ENCODE measurements at regions not wholly inside any gene's neighbourhood (a gene's known extent, or its start where the extent isn't known, plus 50 kb on each side); places are given as distances from the start of the nearest gene placed in this dataset.
"Not testable (repeated sequence)": the region's sequence is repeated elsewhere in the genome, so short reads cannot be mapped to it uniquely, and the experiment has no call there.

DNA sequence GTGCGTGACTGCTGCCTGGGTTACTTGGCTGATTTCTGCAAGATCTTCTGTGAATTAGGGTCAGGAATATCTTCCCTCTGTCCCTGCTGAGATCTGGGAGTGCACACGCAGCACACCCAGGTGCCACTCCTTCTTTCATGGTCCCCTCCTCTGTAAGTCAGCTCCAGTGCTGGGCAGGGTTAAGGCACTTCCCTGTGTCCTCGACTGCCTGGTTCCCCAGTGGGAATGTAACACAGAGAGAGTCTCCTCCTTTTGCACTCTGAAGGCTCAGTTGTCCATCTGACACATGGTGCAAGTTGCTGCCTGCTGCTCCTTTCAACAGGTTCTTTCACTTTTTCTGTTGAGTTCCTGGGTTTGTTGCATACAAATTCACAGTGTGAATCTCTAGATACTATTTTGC, 421.2 kb upstream of the NDN start:
- not testable (repeated sequence) for H3K36me3 Mint-ChIP-seq (ENCODE audit: insufficient read depth, unreplicated experiment); H3K9me3 Mint-ChIP-seq (ENCODE audit: low read depth, unreplicated experiment)

DNA sequence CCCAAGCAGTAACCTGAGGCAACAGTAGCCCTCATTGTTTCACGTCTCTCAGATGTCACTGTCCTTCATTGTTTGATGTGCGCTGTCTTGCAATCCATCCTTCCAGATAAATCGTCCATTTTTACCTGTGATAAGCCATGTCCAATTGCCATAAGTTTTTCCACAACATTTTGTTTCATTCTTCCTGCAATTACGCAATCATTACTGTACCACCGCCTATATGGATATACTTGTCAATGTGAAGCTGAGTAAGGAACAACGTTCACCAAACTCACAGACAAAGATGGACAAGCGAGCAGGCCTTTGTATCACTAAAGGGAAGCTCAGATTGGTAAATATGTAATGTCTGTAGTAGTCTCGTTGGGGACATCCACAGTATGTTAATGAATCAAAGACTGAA, 452.5 kb upstream of the NDN start:
- BruUV-seq (replicated peaks); intact Hi-C loops (cut with micrococcal nuclease; ENCODE audit: unreplicated experiment); H3K9me3 Mint-ChIP-seq (ENCODE audit: low read depth, unreplicated experiment); H3K4me1 Mint-ChIP-seq (ENCODE audit: low read depth, unreplicated experiment); H3K27me3 Mint-ChIP-seq (ENCODE audit: unreplicated experiment); H3K36me3 Mint-ChIP-seq (ENCODE audit: insufficient read depth, unreplicated experiment); H3K27ac Mint-ChIP-seq (ENCODE audit: unreplicated experiment); CTCF ChIA-PET; H3K4me3 Mint-ChIP-seq (ENCODE audit: low read depth, unreplicated experiment); DNase-seq: not testable (repeated sequence)

More for the DNA sequence above, 421.2 kb upstream of the NDN start:
- BruUV-seq (replicated peaks); H3K27ac Mint-ChIP-seq (ENCODE audit: unreplicated experiment); DNase-seq; H3K4me1 Mint-ChIP-seq (ENCODE audit: low read depth, unreplicated experiment); intact Hi-C loops (cut with micrococcal nuclease; ENCODE audit: unreplicated experiment); H3K4me3 Mint-ChIP-seq (ENCODE audit: low read depth, unreplicated experiment); H3K27me3 Mint-ChIP-seq (ENCODE audit: unreplicated experiment); CTCF ChIA-PET: not testable (repeated sequence)

DNA sequence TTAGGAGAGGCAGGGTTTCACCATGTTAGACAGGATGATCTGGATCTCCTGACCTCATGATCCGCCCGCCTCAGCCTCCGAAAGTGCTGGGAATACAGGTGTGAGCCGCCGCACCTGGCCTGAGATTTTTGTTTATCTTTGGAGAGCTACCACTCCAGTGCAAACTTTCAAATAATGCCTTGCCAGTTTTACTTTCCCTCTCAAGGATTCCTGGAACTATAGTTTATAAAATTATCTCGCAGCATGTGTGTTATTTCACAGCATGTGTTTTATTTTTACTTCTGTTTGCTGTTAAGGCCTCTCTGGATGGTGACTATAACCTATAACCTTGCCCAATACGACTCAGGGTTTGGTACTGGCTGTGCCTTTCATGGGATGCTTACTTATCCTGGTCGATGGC, 458.0 kb upstream of the NDN start:
- H3K27me3 Mint-ChIP-seq (ENCODE audit: unreplicated experiment); H3K9me3 Mint-ChIP-seq (ENCODE audit: low read depth, unreplicated experiment); H3K4me1 Mint-ChIP-seq (ENCODE audit: low read depth, unreplicated experiment); H3K36me3 Mint-ChIP-seq (ENCODE audit: insufficient read depth, unreplicated experiment); DNase-seq; H3K4me3 Mint-ChIP-seq (ENCODE audit: low read depth, unreplicated experiment); CTCF ChIA-PET; intact Hi-C loops (cut with micrococcal nuclease; ENCODE audit: unreplicated experiment); H3K27ac Mint-ChIP-seq (ENCODE audit: unreplicated experiment); BruUV-seq (replicated peaks): not testable (repeated sequence)

DNA sequence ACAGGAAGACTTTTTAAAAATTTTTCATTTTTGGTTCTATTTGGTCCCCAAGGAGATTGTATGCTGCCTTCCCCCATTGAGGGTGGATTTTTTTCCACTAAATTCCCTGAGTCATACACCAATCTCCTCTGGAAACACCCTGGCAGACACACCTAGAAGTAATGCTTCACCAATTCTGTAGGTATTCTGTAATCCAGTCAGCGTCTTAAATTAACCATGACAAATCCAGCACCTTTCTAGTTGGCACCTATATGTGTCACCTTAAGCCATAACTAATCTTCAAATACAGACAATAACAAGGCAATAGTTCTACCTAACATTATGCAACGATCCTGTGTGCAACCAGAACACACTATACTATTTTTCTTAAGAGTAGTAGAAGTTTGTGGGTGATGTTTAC, 459.1 kb upstream of the NDN start:
- H3K27ac Mint-ChIP-seq (ENCODE audit: unreplicated experiment), result no peak overlapping the region
- no peak overlapping the region for H3K4me3 Mint-ChIP-seq (ENCODE audit: low read depth, unreplicated experiment)
- intact Hi-C loops (cut with micrococcal nuclease; ENCODE audit: unreplicated experiment), result no loop called here
- H3K4me1 Mint-ChIP-seq (ENCODE audit: low read depth, unreplicated experiment), result no peaks in the 10 kb centered on the region
- peaks cover 4% of the 10 kb centered on the region for H3K9me3 Mint-ChIP-seq (ENCODE audit: low read depth, unreplicated experiment)
- TF ChIP-seq, protein P1, sequence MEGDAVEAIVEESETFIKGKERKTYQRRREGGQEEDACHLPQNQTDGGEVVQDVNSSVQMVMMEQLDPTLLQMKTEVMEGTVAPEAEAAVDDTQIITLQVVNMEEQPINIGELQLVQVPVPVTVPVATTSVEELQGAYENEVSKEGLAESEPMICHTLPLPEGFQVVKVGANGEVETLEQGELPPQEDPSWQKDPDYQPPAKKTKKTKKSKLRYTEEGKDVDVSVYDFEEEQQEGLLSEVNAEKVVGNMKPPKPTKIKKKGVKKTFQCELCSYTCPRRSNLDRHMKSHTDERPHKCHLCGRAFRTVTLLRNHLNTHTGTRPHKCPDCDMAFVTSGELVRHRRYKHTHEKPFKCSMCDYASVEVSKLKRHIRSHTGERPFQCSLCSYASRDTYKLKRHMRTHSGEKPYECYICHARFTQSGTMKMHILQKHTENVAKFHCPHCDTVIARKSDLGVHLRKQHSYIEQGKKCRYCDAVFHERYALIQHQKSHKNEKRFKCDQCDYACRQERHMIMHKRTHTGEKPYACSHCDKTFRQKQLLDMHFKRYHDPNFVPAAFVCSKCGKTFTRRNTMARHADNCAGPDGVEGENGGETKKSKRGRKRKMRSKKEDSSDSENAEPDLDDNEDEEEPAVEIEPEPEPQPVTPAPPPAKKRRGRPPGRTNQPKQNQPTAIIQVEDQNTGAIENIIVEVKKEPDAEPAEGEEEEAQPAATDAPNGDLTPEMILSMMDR (IDR thresholded peaks at IDR 0.05; ENCODE audit: unreplicated experiment), result no peak
- CTCF ChIA-PET, result no interaction called here
- no peaks in the 10 kb centered on the region for H3K27me3 Mint-ChIP-seq (ENCODE audit: unreplicated experiment)
- DNase-seq, result no peak
- H3K36me3 Mint-ChIP-seq (ENCODE audit: insufficient read depth, unreplicated experiment), result no peaks in the 10 kb centered on the region
- no TSS peak for BruUV-seq (replicated peaks)

DNA sequence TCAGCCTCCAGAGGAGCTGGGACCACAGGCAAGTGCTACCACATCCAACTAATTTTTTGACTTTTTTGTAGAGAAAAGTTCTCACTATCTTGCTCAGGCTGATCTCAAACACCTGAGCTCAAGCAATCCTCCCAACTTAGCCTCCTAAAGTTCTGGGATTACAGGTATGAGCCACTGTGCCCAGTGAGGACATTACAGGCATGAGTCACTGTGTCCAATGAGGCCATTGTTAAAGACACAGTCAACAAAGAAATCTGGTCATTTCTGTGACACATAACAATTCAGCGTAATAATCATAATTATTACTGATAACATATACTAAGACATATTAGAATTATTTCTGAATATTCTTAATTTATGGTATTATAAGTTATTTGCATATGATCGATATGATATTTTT, 463.4 kb upstream of the NDN start:
- no TSS peak for BruUV-seq (replicated peaks)
- H3K4me3 Mint-ChIP-seq (ENCODE audit: low read depth, unreplicated experiment), result no peak overlapping the region
- intact Hi-C loops (cut with micrococcal nuclease; ENCODE audit: unreplicated experiment), result no loop called here
- no peaks in the 10 kb centered on the region for H3K36me3 Mint-ChIP-seq (ENCODE audit: insufficient read depth, unreplicated experiment)
- H3K27me3 Mint-ChIP-seq (ENCODE audit: unreplicated experiment), result no peaks in the 10 kb centered on the region
- TF ChIP-seq, protein P1 (IDR thresholded peaks at IDR 0.05; ENCODE audit: unreplicated experiment), result no peak
- no peak overlapping the region for H3K27ac Mint-ChIP-seq (ENCODE audit: unreplicated experiment)
- CTCF ChIA-PET, result no interaction called here
- DNase-seq, result no peak
- no peaks in the 10 kb centered on the region for H3K4me1 Mint-ChIP-seq (ENCODE audit: low read depth, unreplicated experiment)
- H3K9me3 Mint-ChIP-seq (ENCODE audit: low read depth, unreplicated experiment), result peaks cover 2% of the 10 kb centered on the region

DNA sequence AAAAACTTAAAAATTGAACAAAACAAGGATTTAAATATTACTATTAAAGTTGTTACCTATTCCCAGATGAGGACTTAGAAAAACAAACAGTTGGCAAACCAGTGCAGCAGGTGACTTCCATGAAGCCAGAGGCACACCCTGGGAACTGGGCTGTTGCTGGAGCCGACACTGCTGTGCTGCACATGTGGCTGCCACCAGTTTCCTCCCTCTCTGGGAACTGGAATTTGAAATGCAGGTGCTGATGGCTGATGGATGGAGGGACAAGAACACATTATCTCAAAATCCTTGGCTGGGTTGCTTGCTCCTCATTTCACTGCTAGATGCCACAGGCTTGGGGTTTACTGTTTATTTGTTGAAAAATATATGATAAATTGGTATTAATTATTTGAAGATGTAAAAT, 471.2 kb upstream of the NDN start:
- H3K9me3 Mint-ChIP-seq (ENCODE audit: low read depth, unreplicated experiment); H3K27ac Mint-ChIP-seq (ENCODE audit: unreplicated experiment); H3K4me1 Mint-ChIP-seq (ENCODE audit: low read depth, unreplicated experiment); H3K4me3 Mint-ChIP-seq (ENCODE audit: low read depth, unreplicated experiment); BruUV-seq (replicated peaks); intact Hi-C loops (cut with micrococcal nuclease; ENCODE audit: unreplicated experiment); CTCF ChIA-PET; DNase-seq; H3K36me3 Mint-ChIP-seq (ENCODE audit: insufficient read depth, unreplicated experiment); H3K27me3 Mint-ChIP-seq (ENCODE audit: unreplicated experiment): not testable (repeated sequence)

DNA sequence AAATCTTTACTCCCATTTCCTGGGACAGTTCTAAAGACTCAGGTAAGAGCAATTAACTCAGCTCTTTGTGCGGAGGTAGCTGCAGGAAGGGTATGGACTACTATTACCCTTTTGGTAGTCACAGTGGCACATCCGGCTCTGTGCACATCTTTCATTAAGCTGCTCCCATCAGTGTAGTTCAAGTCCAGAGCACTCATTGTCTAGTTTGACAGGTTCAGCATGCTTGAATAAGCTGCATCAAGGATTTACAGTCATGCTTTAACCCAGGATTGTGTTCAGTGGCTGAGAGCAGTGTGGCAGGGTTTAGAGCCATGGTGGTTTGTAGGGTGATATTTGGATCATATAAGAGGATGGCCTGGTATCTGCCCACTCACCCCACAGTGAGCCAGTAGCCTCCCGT, 478.4 kb upstream of the NDN start:
- H3K9me3 Mint-ChIP-seq (ENCODE audit: low read depth, unreplicated experiment); H3K4me3 Mint-ChIP-seq (ENCODE audit: low read depth, unreplicated experiment); H3K36me3 Mint-ChIP-seq (ENCODE audit: insufficient read depth, unreplicated experiment); H3K4me1 Mint-ChIP-seq (ENCODE audit: low read depth, unreplicated experiment); CTCF ChIA-PET; H3K27ac Mint-ChIP-seq (ENCODE audit: unreplicated experiment); DNase-seq; H3K27me3 Mint-ChIP-seq (ENCODE audit: unreplicated experiment); intact Hi-C loops (cut with micrococcal nuclease; ENCODE audit: unreplicated experiment); BruUV-seq (replicated peaks): not testable (repeated sequence)

DNA sequence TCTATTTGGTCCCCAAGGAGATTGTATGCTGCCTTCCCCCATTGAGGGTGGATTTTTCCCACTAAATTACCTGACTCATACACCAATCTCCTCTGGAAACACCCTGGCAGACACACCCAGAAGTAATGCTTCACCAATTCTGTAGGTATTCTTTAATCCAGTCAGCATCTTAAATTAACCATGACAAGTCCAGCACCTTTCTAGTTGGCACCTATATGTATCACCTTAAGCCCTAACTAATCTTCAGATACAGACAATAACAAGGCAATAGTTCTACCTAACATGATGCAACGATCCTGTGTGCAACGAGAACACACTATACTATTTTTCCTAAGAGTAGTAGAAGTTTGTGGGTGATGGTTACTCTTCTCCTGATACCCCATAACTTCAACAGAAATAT, 473.3 kb upstream of the NPAP1 start:
- H3K9me3 Mint-ChIP-seq (ENCODE audit: low read depth, unreplicated experiment); CTCF ChIA-PET; H3K27me3 Mint-ChIP-seq (ENCODE audit: unreplicated experiment); intact Hi-C loops (cut with micrococcal nuclease; ENCODE audit: unreplicated experiment); DNase-seq; H3K36me3 Mint-ChIP-seq (ENCODE audit: insufficient read depth, unreplicated experiment); BruUV-seq (replicated peaks); H3K4me3 Mint-ChIP-seq (ENCODE audit: low read depth, unreplicated experiment); H3K4me1 Mint-ChIP-seq (ENCODE audit: low read depth, unreplicated experiment); H3K27ac Mint-ChIP-seq (ENCODE audit: unreplicated experiment): not testable (repeated sequence)

DNA sequence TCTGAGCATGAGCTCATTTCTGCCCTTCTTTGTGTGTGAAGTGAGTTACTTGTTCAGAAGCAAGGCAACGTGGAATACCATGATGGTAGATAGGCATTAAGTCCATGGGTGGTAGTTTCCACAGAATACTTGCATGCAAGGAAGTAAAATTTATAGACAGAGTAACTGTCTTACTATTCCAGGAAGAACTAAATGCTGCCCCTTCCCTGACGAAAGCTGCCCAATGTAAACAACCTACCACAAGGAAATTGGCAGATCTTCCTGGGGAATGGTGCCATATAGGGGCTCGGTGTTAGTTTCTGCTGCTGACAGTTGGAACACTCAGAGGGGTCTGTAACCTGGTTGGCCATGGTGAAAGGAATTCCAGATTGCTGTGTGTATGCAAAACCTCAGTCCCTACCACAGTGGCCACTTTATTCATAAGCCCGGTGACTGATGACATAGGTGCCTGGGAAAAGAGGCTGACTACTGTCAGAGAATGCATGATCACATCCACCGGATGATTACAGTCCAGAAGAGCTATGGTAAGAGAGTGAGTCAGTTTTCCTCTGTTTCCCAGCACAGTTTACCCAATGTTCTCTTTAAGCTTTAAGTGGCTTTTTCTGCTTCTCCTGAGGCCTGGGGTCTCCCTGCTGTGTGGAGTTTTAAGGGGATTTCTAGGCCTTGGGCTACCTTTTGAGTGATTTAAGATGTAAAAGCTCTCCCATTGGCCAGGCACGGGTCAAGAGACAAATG, 463.7 kb upstream of the NPAP1 start:
- H3K27me3 Mint-ChIP-seq (ENCODE audit: unreplicated experiment); H3K27ac Mint-ChIP-seq (ENCODE audit: unreplicated experiment); H3K4me3 Mint-ChIP-seq (ENCODE audit: low read depth, unreplicated experiment); BruUV-seq (replicated peaks); H3K4me1 Mint-ChIP-seq (ENCODE audit: low read depth, unreplicated experiment); H3K36me3 Mint-ChIP-seq (ENCODE audit: insufficient read depth, unreplicated experiment); intact Hi-C loops (cut with micrococcal nuclease; ENCODE audit: unreplicated experiment); DNase-seq; H3K9me3 Mint-ChIP-seq (ENCODE audit: low read depth, unreplicated experiment); CTCF ChIA-PET: not testable (repeated sequence)

Measured in Calu3 (cell line).